WTC11 (cell line): ENCODE measurements at regions not wholly inside any gene's neighbourhood (a gene's known extent, or its start where the extent isn't known, plus 50 kb on each side); places are given as distances from the start of the nearest gene placed in this dataset.

ENCODE experiments used
- ATAC-seq: fragments of 200-7000 bp; cut with Tn5 transposase; 2 replicates; pipeline ENCODE4 v1.10.0; 2021; ENCODE audit warnings: mild to moderate bottlenecking, moderate library complexity
- CTCF ChIA-PET: fragments of 300-600 bp; sonication (Branson Sonifier 250); formaldehyde crosslinking; loops from one replicate; lab custom pipeline; 2021; ENCODE audit warnings: antibody characterized with exemption; lab: Charles Lee
- POLR2A ChIA-PET: fragments of 350-600 bp; sonication (Branson Sonifier 250); formaldehyde crosslinking; loops from one replicate; lab custom pipeline; 2021; ENCODE audit warnings: antibody characterized with exemption; lab: Charles Lee
- DNase-seq: peaks from one replicate; pipeline ENCODE4 v3.0.0; 2021; ENCODE audit warnings: low spot score
- H3K27ac Mint-ChIP-seq: 2 replicates; pipeline ENCODE4 v1.8.0; 2021; ENCODE audit warnings: mixed read lengths
- H3K27me3 Mint-ChIP-seq: 2 replicates; pipeline ENCODE4 v1.8.0; 2021; ENCODE audit warnings: low read depth, mild to moderate bottlenecking, moderate library complexity, mixed read lengths
- H3K36me3 Mint-ChIP-seq: 2 replicates; pipeline ENCODE4 v1.8.0; 2021; ENCODE audit warnings: mixed read lengths
- H3K4me1 Mint-ChIP-seq: 2 replicates; pipeline ENCODE4 v1.8.0; 2022; ENCODE audit warnings: mixed read lengths
- H3K4me3 Mint-ChIP-seq: 2 replicates; pipeline ENCODE4 v1.8.0; 2021; ENCODE audit warnings: mild to moderate bottlenecking, moderate library complexity, mixed read lengths
- H3K9me3 Mint-ChIP-seq: 2 replicates; pipeline ENCODE4 v1.8.0; 2021; ENCODE audit warnings: mixed read lengths
- CREM ChIP-seq: sonication (generic); formaldehyde crosslinking; IDR thresholded peaks from 2 replicates; pipeline ENCODE4 v1.8.1; 2022; ENCODE audit warnings: mild to moderate bottlenecking, missing genetic modification reagents, moderate library complexity
- E2F4 ChIP-seq: sonication (generic); formaldehyde crosslinking; IDR thresholded peaks from 2 replicates; pipeline ENCODE4 v1.8.1; 2022; ENCODE audit warnings: low read depth, mild to moderate bottlenecking, moderate library complexity, missing genetic modification reagents, borderline replicate concordance
- E2F5 ChIP-seq: sonication (generic); formaldehyde crosslinking; IDR thresholded peaks from 2 replicates; pipeline ENCODE4 v1.8.1; 2022; ENCODE audit warnings: mild to moderate bottlenecking, moderate library complexity, missing genetic modification reagents
- EMX1 ChIP-seq: fragments of 250-450 bp; sonication (Bioruptor Pico); IDR thresholded peaks from 2 replicates; pipeline ENCODE4 v1.8.0; 2021; ENCODE audit warnings: mild to moderate bottlenecking
- ESRRA ChIP-seq: sonication (generic); formaldehyde crosslinking; IDR thresholded peaks from 2 replicates; pipeline ENCODE4 v1.8.1; 2022; ENCODE audit warnings: mild to moderate bottlenecking, missing genetic modification reagents, borderline replicate concordance
- KAT7 ChIP-seq: sonication (generic); formaldehyde crosslinking; IDR thresholded peaks from 2 replicates; pipeline ENCODE4 v1.8.1; 2023; ENCODE audit warnings: missing genetic modification reagents, mild to moderate bottlenecking, borderline replicate concordance
- MYBL2 ChIP-seq: sonication (generic); formaldehyde crosslinking; IDR thresholded peaks from 2 replicates; pipeline ENCODE4 v1.8.1; 2023; ENCODE audit warnings: mild to moderate bottlenecking, moderate library complexity, missing genetic modification reagents
- NFYB ChIP-seq: sonication (generic); formaldehyde crosslinking; conservative IDR thresholded peaks from 2 replicates; pipeline ENCODE4 v1.8.0; 2022; ENCODE audit warnings: low read depth, missing genetic modification reagents
- RORB ChIP-seq: fragments of 250-450 bp; sonication (Bioruptor Pico); IDR thresholded peaks from 2 replicates; pipeline ENCODE4 v1.9.0; 2021; ENCODE audit warnings: mild to moderate bottlenecking
- TCF7 ChIP-seq: sonication (generic); formaldehyde crosslinking; IDR thresholded peaks from 2 replicates; pipeline ENCODE4 v1.8.0; 2022; ENCODE audit warnings: mild to moderate bottlenecking, low read depth, missing genetic modification reagents, moderate library complexity
- TEAD4 ChIP-seq: sonication (generic); formaldehyde crosslinking; IDR thresholded peaks from 2 replicates; pipeline ENCODE4 v1.8.0; 2022; ENCODE audit warnings: mild to moderate bottlenecking, missing genetic modification reagents
- ZNF121 ChIP-seq: sonication (generic); formaldehyde crosslinking; IDR thresholded peaks from 2 replicates; pipeline ENCODE4 v1.8.0; 2023; ENCODE audit warnings: missing genetic modification reagents
- ZNF138 ChIP-seq: sonication (generic); formaldehyde crosslinking; conservative IDR thresholded peaks from 2 replicates; pipeline ENCODE4 v1.8.1; 2022; ENCODE audit warnings: mild to moderate bottlenecking, moderate library complexity, missing genetic modification reagents
- ZNF219 ChIP-seq: sonication (generic); formaldehyde crosslinking; IDR thresholded peaks from 2 replicates; pipeline ENCODE4 v1.8.0; 2023; ENCODE audit warnings: missing genetic modification reagents, mild to moderate bottlenecking, borderline replicate concordance
- ZNF232 ChIP-seq: sonication (generic); formaldehyde crosslinking; IDR thresholded peaks from 2 replicates; pipeline ENCODE4 v1.8.0; 2022; ENCODE audit warnings: mild to moderate bottlenecking, missing genetic modification reagents
- ZNF671 ChIP-seq: fragments of 250-450 bp; sonication (Bioruptor Pico); IDR thresholded peaks from 2 replicates; pipeline ENCODE4 v1.8.0; 2021; ENCODE audit warnings: mild to moderate bottlenecking
- TF ChIP-seq, protein P1 (sequence below): sonication (generic); formaldehyde crosslinking; IDR thresholded peaks from 2 replicates; pipeline ENCODE4 v1.8.0; 2022; ENCODE audit warnings: mild to moderate bottlenecking, missing genetic modification reagents
- TF ChIP-seq, protein P2 (sequence below): fragments of 200-600 bp; IDR thresholded peaks from 2 replicates; pipeline ENCODE4 v1.8.0; 2022; ENCODE audit warnings: antibody characterized with exemption
- TF ChIP-seq, protein P3 (sequence below): sonication (generic); formaldehyde crosslinking; IDR thresholded peaks from 2 replicates; pipeline ENCODE4 v1.8.1; 2023; ENCODE audit warnings: mild to moderate bottlenecking, missing genetic modification reagents, borderline replicate concordance
- TF ChIP-seq, protein P4 (sequence below): sonication (generic); formaldehyde crosslinking; IDR thresholded peaks from 2 replicates; pipeline ENCODE4 v1.8.0; 2023; ENCODE audit warnings: missing genetic modification reagents, mild to moderate bottlenecking, borderline replicate concordance

GRCh38 chr18:73790587-73790986 is 357.0 kb downstream of the FBXO15 start:
- H3K4me3 Mint-ChIP-seq, result no peak overlapping the region
- TF ChIP-seq, protein P1, sequence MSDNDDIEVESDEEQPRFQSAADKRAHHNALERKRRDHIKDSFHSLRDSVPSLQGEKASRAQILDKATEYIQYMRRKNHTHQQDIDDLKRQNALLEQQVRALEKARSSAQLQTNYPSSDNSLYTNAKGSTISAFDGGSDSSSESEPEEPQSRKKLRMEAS (CRISPR knock-in tag), result no peak
- TF ChIP-seq, protein P2, sequence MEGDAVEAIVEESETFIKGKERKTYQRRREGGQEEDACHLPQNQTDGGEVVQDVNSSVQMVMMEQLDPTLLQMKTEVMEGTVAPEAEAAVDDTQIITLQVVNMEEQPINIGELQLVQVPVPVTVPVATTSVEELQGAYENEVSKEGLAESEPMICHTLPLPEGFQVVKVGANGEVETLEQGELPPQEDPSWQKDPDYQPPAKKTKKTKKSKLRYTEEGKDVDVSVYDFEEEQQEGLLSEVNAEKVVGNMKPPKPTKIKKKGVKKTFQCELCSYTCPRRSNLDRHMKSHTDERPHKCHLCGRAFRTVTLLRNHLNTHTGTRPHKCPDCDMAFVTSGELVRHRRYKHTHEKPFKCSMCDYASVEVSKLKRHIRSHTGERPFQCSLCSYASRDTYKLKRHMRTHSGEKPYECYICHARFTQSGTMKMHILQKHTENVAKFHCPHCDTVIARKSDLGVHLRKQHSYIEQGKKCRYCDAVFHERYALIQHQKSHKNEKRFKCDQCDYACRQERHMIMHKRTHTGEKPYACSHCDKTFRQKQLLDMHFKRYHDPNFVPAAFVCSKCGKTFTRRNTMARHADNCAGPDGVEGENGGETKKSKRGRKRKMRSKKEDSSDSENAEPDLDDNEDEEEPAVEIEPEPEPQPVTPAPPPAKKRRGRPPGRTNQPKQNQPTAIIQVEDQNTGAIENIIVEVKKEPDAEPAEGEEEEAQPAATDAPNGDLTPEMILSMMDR, result no peak
- TF ChIP-seq ZNF671 (CRISPR knock-in tag) (no peak), NFYB (CRISPR knock-in tag) (no peak), KAT7 (CRISPR knock-in tag) (no peak), ZNF121 (no peak)
- CTCF ChIA-PET, result no interaction called here

GRCh38 chr18:73787316-73787715 is 360.3 kb downstream of the FBXO15 start:
- TF ChIP-seq ESRRA (CRISPR knock-in tag), result no peak
- no peak for TF ChIP-seq TCF7 (CRISPR knock-in tag)
- no peak for TF ChIP-seq ZNF232 (CRISPR knock-in tag)
- TF ChIP-seq, protein P3, sequence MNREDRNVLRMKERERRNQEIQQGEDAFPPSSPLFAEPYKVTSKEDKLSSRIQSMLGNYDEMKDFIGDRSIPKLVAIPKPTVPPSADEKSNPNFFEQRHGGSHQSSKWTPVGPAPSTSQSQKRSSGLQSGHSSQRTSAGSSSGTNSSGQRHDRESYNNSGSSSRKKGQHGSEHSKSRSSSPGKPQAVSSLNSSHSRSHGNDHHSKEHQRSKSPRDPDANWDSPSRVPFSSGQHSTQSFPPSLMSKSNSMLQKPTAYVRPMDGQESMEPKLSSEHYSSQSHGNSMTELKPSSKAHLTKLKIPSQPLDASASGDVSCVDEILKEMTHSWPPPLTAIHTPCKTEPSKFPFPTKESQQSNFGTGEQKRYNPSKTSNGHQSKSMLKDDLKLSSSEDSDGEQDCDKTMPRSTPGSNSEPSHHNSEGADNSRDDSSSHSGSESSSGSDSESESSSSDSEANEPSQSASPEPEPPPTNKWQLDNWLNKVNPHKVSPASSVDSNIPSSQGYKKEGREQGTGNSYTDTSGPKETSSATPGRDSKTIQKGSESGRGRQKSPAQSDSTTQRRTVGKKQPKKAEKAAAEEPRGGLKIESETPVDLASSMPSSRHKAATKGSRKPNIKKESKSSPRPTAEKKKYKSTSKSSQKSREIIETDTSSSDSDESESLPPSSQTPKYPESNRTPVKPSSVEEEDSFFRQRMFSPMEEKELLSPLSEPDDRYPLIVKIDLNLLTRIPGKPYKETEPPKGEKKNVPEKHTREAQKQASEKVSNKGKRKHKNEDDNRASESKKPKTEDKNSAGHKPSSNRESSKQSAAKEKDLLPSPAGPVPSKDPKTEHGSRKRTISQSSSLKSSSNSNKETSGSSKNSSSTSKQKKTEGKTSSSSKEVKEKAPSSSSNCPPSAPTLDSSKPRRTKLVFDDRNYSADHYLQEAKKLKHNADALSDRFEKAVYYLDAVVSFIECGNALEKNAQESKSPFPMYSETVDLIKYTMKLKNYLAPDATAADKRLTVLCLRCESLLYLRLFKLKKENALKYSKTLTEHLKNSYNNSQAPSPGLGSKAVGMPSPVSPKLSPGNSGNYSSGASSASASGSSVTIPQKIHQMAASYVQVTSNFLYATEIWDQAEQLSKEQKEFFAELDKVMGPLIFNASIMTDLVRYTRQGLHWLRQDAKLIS (CRISPR knock-in tag), result no peak
- TF ChIP-seq CREM (CRISPR knock-in tag), result no peak
- no peak for TF ChIP-seq MYBL2 (CRISPR knock-in tag)
- TF ChIP-seq E2F4, result no peak
- TF ChIP-seq, protein P4, sequence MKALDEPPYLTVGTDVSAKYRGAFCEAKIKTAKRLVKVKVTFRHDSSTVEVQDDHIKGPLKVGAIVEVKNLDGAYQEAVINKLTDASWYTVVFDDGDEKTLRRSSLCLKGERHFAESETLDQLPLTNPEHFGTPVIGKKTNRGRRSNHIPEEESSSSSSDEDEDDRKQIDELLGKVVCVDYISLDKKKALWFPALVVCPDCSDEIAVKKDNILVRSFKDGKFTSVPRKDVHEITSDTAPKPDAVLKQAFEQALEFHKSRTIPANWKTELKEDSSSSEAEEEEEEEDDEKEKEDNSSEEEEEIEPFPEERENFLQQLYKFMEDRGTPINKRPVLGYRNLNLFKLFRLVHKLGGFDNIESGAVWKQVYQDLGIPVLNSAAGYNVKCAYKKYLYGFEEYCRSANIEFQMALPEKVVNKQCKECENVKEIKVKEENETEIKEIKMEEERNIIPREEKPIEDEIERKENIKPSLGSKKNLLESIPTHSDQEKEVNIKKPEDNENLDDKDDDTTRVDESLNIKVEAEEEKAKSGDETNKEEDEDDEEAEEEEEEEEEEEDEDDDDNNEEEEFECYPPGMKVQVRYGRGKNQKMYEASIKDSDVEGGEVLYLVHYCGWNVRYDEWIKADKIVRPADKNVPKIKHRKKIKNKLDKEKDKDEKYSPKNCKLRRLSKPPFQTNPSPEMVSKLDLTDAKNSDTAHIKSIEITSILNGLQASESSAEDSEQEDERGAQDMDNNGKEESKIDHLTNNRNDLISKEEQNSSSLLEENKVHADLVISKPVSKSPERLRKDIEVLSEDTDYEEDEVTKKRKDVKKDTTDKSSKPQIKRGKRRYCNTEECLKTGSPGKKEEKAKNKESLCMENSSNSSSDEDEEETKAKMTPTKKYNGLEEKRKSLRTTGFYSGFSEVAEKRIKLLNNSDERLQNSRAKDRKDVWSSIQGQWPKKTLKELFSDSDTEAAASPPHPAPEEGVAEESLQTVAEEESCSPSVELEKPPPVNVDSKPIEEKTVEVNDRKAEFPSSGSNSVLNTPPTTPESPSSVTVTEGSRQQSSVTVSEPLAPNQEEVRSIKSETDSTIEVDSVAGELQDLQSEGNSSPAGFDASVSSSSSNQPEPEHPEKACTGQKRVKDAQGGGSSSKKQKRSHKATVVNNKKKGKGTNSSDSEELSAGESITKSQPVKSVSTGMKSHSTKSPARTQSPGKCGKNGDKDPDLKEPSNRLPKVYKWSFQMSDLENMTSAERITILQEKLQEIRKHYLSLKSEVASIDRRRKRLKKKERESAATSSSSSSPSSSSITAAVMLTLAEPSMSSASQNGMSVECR (CRISPR knock-in tag), result no peak
- no peak for TF ChIP-seq ZNF138
- no peak for TF ChIP-seq E2F5 (CRISPR knock-in tag)
- no peak for TF ChIP-seq EMX1 (CRISPR knock-in tag)
- no peak for TF ChIP-seq RORB (CRISPR knock-in tag)
- TF ChIP-seq TEAD4 (CRISPR knock-in tag), result no peak
- TF ChIP-seq ZNF219 (CRISPR knock-in tag), result no peak
- H3K36me3 Mint-ChIP-seq, result no peaks in the 10 kb centered on the region
- no peak overlapping the region for H3K4me3 Mint-ChIP-seq
- no peak overlapping the region for H3K27ac Mint-ChIP-seq
- peaks cover 11% of the 10 kb centered on the region for H3K9me3 Mint-ChIP-seq
- no peaks in the 10 kb centered on the region for H3K27me3 Mint-ChIP-seq
- CTCF ChIA-PET, result no interaction called here
- no peak for ATAC-seq
- POLR2A ChIA-PET, result no interaction called here
- DNase-seq, result no peak
- 0 out of 2 replicates have a peak, but pooled peaks cover 4% of the 10 kb centered on the region for H3K4me1 Mint-ChIP-seq

More at GRCh38 chr18:73790587-73790986, 357.0 kb downstream of the FBXO15 start:
- no peak for ATAC-seq
- no peak for DNase-seq
- Mint-ChIP-seq H3K27me3 (no peaks in the 10 kb centered on the region), H3K4me1 (0 out of 2 replicates have a peak, but pooled peaks cover 4% of the 10 kb centered on the region), H3K9me3 (peaks cover 7% of the 10 kb centered on the region), H3K27ac (no peak overlapping the region), H3K36me3 (no peaks in the 10 kb centered on the region)
- POLR2A ChIA-PET, result no interaction called here
